Body of pancreas (tissue), 4 donors: ENCODE measurements at regions not wholly inside any gene's neighbourhood (a gene's known extent, or its start where the extent isn't known, plus 50 kb on each side); places are given as distances from the start of the nearest gene placed in this dataset.

Experiments used
- ATAC-seq: fragments of 150-250 bp; one replicate; pipeline ENCODE4 v1.9.1; 2016
- DNase-seq, 4 donors: peaks; one replicate each; pipeline ENCODE4 v3.0.0-alpha.2; 2019
- H3K27ac ChIP-seq, 4 donors: fragments of 200-600 bp; sonication (generic); 1 replicate in 3 of 4; 2 replicates in 1 of 4; pipeline versions ENCODE4 v1.5.1 to v1.6.1; 2016 to 2019; ENCODE audit warnings: mild to moderate bottlenecking in 1 of 4, mixed read lengths in 1 of 4, moderate library complexity in 1 of 4
- H3K27me3 ChIP-seq, 2 donors: fragments of 200-600 bp; sonication (generic); one replicate each; pipeline ENCODE4 v1.6.0; 2016; ENCODE audit warnings: mild to moderate bottlenecking in 1 of 2
- H3K36me3 ChIP-seq, 2 donors: fragments of 200-600 bp; sonication (generic); replicated peaks in 1 of 2; 2 replicates each; pipeline ENCODE4 v1.5.1; 2016; ENCODE audit warnings: low read depth in 2 of 2; ENCODE audit not compliant: insufficient read depth in 1 of 2
- H3K4me1 ChIP-seq: fragments of 200-600 bp; sonication (generic); one replicate; pipeline ENCODE4 v1.6.0; 2016
- H3K4me3 ChIP-seq, 2 donors: fragments of 200-600 bp; sonication (generic); 1 replicate in 1 of 2; 2 replicates in 1 of 2; pipeline ENCODE4 v1.5.1; 2016 to 2019
- H3K9me3 ChIP-seq, 3 donors: fragments of 200-600 bp; sonication (generic); 1 replicate in 2 of 3; 2 replicates in 1 of 3; pipeline ENCODE4 v1.5.1; 2016
- POLR2A ChIP-seq, 3 donors: fragments of 450-650 bp; IDR thresholded peaks; one replicate each; pipeline ENCODE4 v1.6.1; 2016; ENCODE audit warnings: antibody characterized with exemption in 3 of 3, mild to moderate bottlenecking in 2 of 3
- WGBS, 2 donors: methylation state at CpG; one replicate each; pipeline ENCODE4 v1.1.5; 2017; 5-methylcytosine and 5-hydroxymethylcytosine counted together
- intact Hi-C: fragments of 100-400 bp; cut with DNase I; formaldehyde crosslinking; loops from one replicate; pipeline ENCODE4 v1.15.1; 2023
- TF ChIP-seq, protein P1 (sequence below), 7 experiments: fragments of 450-650 bp in 4 of 7; fragments of 200-600 bp in 3 of 7; sonication (generic) in 3 of 7; IDR thresholded peaks; one replicate each; pipeline ENCODE4 v1.5.1; 2016 to 2019; ENCODE audit warnings: antibody characterized with exemption in 7 of 7

DNA sequence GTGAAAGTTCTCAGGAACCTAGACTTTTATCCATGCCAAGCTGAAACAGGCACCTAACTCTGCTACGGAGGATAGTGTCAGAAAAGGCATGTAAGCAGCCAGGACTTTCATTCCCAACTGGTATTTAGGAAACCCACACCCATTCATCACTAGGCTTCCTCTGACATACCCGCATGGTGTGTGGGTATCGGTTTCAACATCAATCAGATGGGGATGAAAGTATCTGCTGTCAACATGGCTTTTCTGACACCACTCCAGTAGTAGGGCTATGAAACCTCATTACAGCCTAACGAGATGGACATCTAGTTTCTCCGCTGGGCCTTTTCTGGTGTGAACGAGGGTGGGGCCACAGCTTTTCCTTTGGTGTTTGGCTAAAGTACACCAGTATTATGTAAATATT lies 1178.3 kb downstream of the CDH11 start:
- H3K27ac ChIP-seq = no peak overlapping the region
- intact Hi-C loops = no loop called here
- no peaks in the 10 kb centered on the region for H3K4me1 ChIP-seq
- no peaks in the 10 kb centered on the region for H3K9me3 ChIP-seq
- DNase-seq (no peak), ATAC-seq (no peak)
- TF ChIP-seq POLR2A (IDR thresholded peaks at IDR 0.05) = no peak
- TF ChIP-seq, protein P1, sequence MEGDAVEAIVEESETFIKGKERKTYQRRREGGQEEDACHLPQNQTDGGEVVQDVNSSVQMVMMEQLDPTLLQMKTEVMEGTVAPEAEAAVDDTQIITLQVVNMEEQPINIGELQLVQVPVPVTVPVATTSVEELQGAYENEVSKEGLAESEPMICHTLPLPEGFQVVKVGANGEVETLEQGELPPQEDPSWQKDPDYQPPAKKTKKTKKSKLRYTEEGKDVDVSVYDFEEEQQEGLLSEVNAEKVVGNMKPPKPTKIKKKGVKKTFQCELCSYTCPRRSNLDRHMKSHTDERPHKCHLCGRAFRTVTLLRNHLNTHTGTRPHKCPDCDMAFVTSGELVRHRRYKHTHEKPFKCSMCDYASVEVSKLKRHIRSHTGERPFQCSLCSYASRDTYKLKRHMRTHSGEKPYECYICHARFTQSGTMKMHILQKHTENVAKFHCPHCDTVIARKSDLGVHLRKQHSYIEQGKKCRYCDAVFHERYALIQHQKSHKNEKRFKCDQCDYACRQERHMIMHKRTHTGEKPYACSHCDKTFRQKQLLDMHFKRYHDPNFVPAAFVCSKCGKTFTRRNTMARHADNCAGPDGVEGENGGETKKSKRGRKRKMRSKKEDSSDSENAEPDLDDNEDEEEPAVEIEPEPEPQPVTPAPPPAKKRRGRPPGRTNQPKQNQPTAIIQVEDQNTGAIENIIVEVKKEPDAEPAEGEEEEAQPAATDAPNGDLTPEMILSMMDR (IDR thresholded peaks at IDR 0.05) = no peak
- no peaks in the 10 kb centered on the region for H3K36me3 ChIP-seq
- no peaks in the 10 kb centered on the region for H3K27me3 ChIP-seq
- no peak overlapping the region for H3K4me3 ChIP-seq
- 66 to 70% methylated on average over 6 of the region's 6 CpGs for WGBS, 2 donors

DNA sequence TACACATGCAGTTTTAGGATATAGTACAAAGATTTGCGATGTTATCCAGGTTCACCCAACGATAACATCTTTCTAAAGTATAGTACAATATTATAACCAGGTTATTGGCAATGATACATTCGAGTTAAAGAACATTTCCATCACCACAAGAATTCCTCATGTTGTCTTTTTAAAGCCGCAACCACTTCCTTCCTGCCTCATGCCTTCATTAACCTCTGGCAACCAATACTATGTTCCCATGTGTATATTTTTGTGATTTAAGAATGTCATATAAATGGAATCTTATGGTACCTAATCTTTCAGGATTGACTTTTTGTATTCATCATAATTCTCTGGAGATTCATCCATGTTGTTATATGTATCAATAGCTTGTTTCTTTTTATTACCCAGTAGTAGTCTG lies 1183.2 kb downstream of the CDH11 start:
- intact Hi-C loops = no loop called here

DNA sequence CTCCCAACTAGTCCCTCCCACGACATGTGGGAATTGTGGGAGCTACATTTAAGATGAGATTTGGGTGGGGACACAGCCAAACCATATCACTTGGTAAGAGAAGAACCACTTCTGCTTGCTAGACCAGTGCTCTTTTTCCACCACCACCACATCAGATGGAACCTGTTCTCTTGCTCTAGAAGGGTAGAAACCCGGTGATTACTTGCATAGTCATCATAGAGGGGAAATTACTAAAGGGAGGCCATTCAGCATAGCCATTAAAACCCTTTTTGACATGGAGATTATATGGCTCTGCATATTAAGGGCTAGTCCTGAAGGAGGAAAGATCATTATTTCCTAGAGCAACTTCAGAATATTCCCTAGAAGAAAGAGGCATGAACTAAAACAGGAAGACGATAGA lies 1188.0 kb downstream of the CDH11 start:
- ATAC-seq = no peak
- no peaks in the 10 kb centered on the region for H3K4me1 ChIP-seq
- intact Hi-C loops = no loop called here
- no peaks in the 10 kb centered on the region for H3K9me3 ChIP-seq
- no peak for DNase-seq
- H3K4me3 ChIP-seq = no peak overlapping the region
- H3K36me3 ChIP-seq = no peaks in the 10 kb centered on the region
- TF ChIP-seq, protein P1 (IDR thresholded peaks at IDR 0.05) = no peak
- no peak for TF ChIP-seq POLR2A (IDR thresholded peaks at IDR 0.05)
- no peaks in the 10 kb centered on the region for H3K27me3 ChIP-seq
- no peak overlapping the region for H3K27ac ChIP-seq
- 47 to 53% methylated on average over 2 to 3 of the region's 3 CpGs for WGBS, 2 donors

More for the DNA sequence above, 1183.2 kb downstream of the CDH11 start:
- no peaks in the 10 kb centered on the region for H3K9me3 ChIP-seq
- 68% methylated on average over 4 of the region's 4 CpGs for WGBS, 2 donors
- H3K27ac ChIP-seq = no peak overlapping the region
- H3K4me1 ChIP-seq = no peaks in the 10 kb centered on the region
- DNase-seq = no peak
- no peaks in the 10 kb centered on the region for H3K27me3 ChIP-seq
- no peaks in the 10 kb centered on the region for H3K36me3 ChIP-seq
- no peak overlapping the region for H3K4me3 ChIP-seq
- ATAC-seq = no peak
- TF ChIP-seq POLR2A (IDR thresholded peaks at IDR 0.05) = no peak
- TF ChIP-seq, protein P1 (IDR thresholded peaks at IDR 0.05) = no peak

DNA sequence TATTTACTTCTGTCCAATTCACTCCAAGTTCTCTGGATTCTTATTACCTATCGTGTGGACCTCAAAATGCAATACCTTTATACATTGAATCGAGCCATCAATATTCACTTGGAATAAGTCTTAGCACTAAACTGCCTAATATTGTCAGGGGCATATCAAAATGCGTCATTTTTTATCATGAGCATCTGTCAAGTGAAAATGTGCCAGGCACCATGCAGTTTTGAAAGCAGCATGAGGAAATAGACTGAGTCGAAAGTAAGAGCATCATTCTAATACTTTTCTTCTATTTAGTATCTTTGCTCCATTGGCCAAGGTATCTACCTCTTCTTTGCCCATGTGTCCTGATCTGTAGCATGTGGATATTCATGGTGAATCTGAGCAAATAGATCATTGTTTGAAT lies 1193.4 kb downstream of the CDH11 start:
- no peak for DNase-seq
- Histone ChIP-seq H3K4me3 (no peak overlapping the region), H3K9me3 (no peaks in the 10 kb centered on the region), H3K27ac (no peak overlapping the region), H3K4me1 (no peaks in the 10 kb centered on the region), H3K27me3 (no peaks in the 10 kb centered on the region), H3K36me3 (no peaks in the 10 kb centered on the region)
- ATAC-seq = no peak
- intact Hi-C loops = no loop called here
- WGBS, 2 donors = 70 to 71% methylated on average over 4 of the region's 4 CpGs
- TF ChIP-seq, protein P1 (IDR thresholded peaks at IDR 0.05) = no peak
- no peak for TF ChIP-seq POLR2A (IDR thresholded peaks at IDR 0.05)

DNA sequence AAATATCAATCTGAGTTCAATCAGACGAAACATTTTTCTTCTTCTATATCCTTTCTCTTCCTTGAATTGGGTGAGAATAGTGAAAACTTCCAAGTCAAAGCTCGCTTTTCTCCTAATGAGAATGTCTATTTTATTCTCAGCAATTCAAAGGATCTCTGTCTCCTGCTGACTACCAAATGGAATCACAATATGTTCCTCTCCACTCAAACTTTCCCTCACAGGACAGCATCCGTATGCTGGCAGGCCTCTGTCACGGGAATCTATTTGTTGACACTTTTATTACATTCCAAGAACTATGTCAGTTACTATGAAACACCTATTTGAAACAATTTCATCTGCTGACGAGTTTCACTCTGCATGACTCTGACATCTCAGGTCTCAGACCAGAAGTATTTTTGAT lies 1196.6 kb downstream of the CDH11 start:
- Histone ChIP-seq H3K9me3 (no peaks in the 10 kb centered on the region), H3K27me3 (no peaks in the 10 kb centered on the region), H3K4me3 (no peak overlapping the region), H3K27ac (no peak overlapping the region), H3K4me1 (no peaks in the 10 kb centered on the region), H3K36me3 (no peaks in the 10 kb centered on the region)
- intact Hi-C loops = no loop called here
- TF ChIP-seq, protein P1 (IDR thresholded peaks at IDR 0.05) = no peak
- DNase-seq = no peak
- WGBS, 2 donors = 51 to 58% methylated on average over 5 of the region's 5 CpGs
- ATAC-seq = no peak
